Panc1 (cell line): ENCODE measurements at regions not wholly inside any gene's neighbourhood (a gene's known extent, or its start where the extent isn't known, plus 50 kb on each side); places are given as distances from the start of the nearest gene placed in this dataset.

Source experiments
- ATAC-seq: fragments of 200-7000 bp; cut with Tn5 transposase; 2 replicates; pipeline ENCODE4 v1.9.1; 2020; ENCODE audit warnings: mild to moderate bottlenecking, moderate library complexity
- BruUV-seq: library from RNA; stranded (reverse); fragments of 400-500 nt; replicated peaks from 2 replicates; lab custom pipeline; 2021; lab: Mats Ljungman, UMichigan
- CTCF ChIA-PET: fragments of 300-600 bp; sonication (Branson Sonifier 250); formaldehyde crosslinking; loops from one replicate; lab custom pipeline; 2022; ENCODE audit warnings: antibody characterized with exemption; lab: Charles Lee
- POLR2A ChIA-PET: fragments of 300-600 bp; sonication (Branson Sonifier 250); formaldehyde crosslinking; loops from one replicate; lab custom pipeline; 2022; ENCODE audit warnings: antibody characterized with exemption; lab: Charles Lee
- DNase-seq: peaks from one replicate; pipeline ENCODE4 v3.0.0-alpha.2; 2010; ENCODE audit warnings: low read depth, low spot score
- H3K27ac ChIP-seq: 2 replicates; pipeline ENCODE4 v1.5.1; 2011; ENCODE audit warnings: mild to moderate bottlenecking, low read length, inconsistent platforms
- H3K27me3 ChIP-seq: fragments of 200-500 bp; sonication (Bioruptor generic); 2 replicates; pipeline ENCODE4 v1.6.0; 2014; ENCODE audit warnings: low read length, inconsistent platforms; ENCODE audit not compliant: control insufficient read depth, insufficient read depth
- H3K36me3 ChIP-seq: fragments of 200-500 bp; sonication (Bioruptor generic); 2 replicates; pipeline ENCODE4 v1.5.1; 2014; ENCODE audit warnings: inconsistent platforms, mild to moderate bottlenecking, low read length, moderate library complexity; ENCODE audit not compliant: control insufficient read depth, insufficient read depth
- H3K4me1 ChIP-seq: 2 replicates; pipeline ENCODE4 v1.5.1; 2011; ENCODE audit warnings: inconsistent platforms, mild to moderate bottlenecking, low read length, moderate library complexity; ENCODE audit not compliant: control insufficient read depth, insufficient read depth
- H3K4me3 ChIP-seq, 2 experiments: 2 replicates each; pipeline ENCODE4 v1.5.1; 2011 to 2012; ENCODE audit warnings: low read depth in 2 of 2, low read length in 2 of 2, mild to moderate bottlenecking in 2 of 2, inconsistent platforms in 1 of 2, moderate library complexity in 1 of 2
- H3K9me3 ChIP-seq: fragments of 200-500 bp; sonication (Bioruptor generic); 2 replicates; pipeline ENCODE4 v1.5.1; 2014; ENCODE audit warnings: low read depth, mild to moderate bottlenecking, inconsistent platforms, low read length, moderate library complexity; ENCODE audit not compliant: control insufficient read depth, insufficient read depth
- POLR2AphosphoS5 ChIP-seq: IDR thresholded peaks from 2 replicates; pipeline ENCODE4 v1.6.1; 2012; ENCODE audit warnings: mild to moderate bottlenecking, low read depth, low read length, moderate library complexity
- SIN3A ChIP-seq: IDR thresholded peaks from 2 replicates; pipeline ENCODE4 v1.6.1; 2012; ENCODE audit warnings: low read depth, mild to moderate bottlenecking, low read length, moderate library complexity, borderline replicate concordance; ENCODE audit not compliant: insufficient read depth
- TCF7L2 ChIP-seq: IDR thresholded peaks from 2 replicates; pipeline ENCODE4 v1.6.1; 2011; ENCODE audit warnings: mild to moderate bottlenecking, low read depth, low read length, inconsistent platforms
- in situ Hi-C: cut with HindIII; loops from 2 replicates; pipeline ENCODE4 v1.10.0; 2016; ENCODE audit warnings: low sequenced_read_pairs, low pct_unique_long_range_greater_than_20kb
- intact Hi-C: fragments of 100-400 bp; cut with micrococcal nuclease; formaldehyde crosslinking; loops from one replicate; pipeline ENCODE4 v1.10.0; 2022; ENCODE audit not compliant: unreplicated experiment
- TF ChIP-seq, protein P1 (sequence below): fragments of 450-650 bp; IDR thresholded peaks from 2 replicates; pipeline ENCODE4 v1.5.1; 2017; ENCODE audit warnings: mild to moderate bottlenecking
- TF ChIP-seq, protein P2 (sequence below), 2 experiments: IDR thresholded peaks; 2 replicates each; pipeline ENCODE4 v1.6.1; 2011 to 2012; ENCODE audit warnings: low read depth in 2 of 2, control low read depth in 1 of 2, low read length in 1 of 2, mild to moderate bottlenecking in 1 of 2, moderate library complexity in 1 of 2; ENCODE audit not compliant: insufficient read depth in 1 of 2

DNA sequence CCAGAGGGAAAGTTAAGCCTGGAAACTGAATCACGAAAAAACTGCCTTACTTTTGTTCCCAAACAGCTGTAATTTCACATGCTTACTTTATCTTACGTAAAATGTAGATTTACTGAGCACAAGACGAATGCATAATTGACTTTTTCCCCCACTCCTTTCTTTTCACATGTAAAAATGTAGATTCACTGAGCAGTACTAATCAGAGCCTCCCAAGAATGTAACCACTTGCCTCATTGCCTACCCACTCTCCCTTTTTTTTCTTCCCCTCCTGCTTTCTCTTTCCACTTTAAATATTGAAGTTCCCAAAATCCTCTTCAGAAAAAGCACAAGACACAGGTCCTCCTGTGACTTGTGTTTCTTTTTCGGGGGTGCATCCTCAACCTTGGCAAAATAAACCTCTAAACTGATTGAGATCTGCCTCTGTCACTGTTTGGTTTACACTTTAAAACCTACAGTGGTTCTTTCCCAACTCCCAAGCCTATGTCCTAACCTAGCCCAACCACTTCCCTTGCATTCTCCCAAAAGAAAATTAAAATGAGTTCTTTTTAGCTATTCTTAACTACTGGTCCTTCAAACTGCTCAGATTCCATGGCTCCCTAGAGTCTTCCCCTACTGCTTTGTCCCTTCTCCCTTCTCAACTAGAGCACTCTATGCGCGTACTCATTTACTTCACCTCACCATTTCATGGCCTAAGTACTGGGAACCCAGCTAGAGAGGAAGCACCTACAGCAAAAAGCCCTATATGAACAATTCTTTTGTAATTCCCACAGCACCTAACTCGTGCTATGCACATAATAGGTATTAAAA is 236.6 kb upstream of the MKLN1 start:
- in situ Hi-C loops (no loop called here), intact Hi-C loops (no loop called here)
- ChIA-PET CTCF (no interaction called here), POLR2A (interaction anchor here (0.6 kb wide), 1 partner anchor 69 kb away, joined by 3 read pairs; no protein-coding TSS in a partner anchor)
- no peaks in the 10 kb centered on the region for H3K9me3 ChIP-seq
- H3K4me3 ChIP-seq = no peak overlapping the region
- DNase-seq = no peak
- ATAC-seq = no peak
- no peak for TF ChIP-seq TCF7L2
- no TSS peak for BruUV-seq
- H3K36me3 ChIP-seq = no peaks in the 10 kb centered on the region
- H3K27ac ChIP-seq = no peak overlapping the region
- no peaks in the 10 kb centered on the region for H3K4me1 ChIP-seq
- no peaks in the 10 kb centered on the region for H3K27me3 ChIP-seq

DNA sequence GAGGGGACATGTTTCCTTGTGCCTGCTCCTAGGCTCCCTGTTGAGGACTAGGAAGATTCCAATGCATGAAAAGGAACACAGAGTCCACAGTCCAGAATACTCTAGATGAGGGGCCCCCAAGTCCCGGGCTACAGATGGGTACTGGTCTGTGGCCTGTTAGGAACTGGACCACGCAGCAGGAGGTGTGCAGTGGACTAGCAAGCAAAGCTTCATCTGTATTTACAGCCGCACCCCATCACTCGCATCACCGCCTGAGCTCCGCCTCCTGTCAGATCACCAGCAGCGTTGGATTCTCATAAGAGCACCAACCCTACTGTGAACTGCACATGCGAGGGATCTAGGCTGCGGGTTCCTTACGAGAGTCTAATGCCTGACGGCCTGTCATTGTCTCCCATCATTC is 233.0 kb upstream of the MKLN1 start:
- Histone ChIP-seq H3K36me3 (no peaks in the 10 kb centered on the region), H3K4me1 (no peaks in the 10 kb centered on the region), H3K4me3 (no peak overlapping the region), H3K27ac (no peak overlapping the region), H3K27me3 (no peaks in the 10 kb centered on the region), H3K9me3 (no peaks in the 10 kb centered on the region)
- CTCF ChIA-PET = no interaction called here
- BruUV-seq = no TSS peak
- ATAC-seq (0 out of 2 replicates have a peak, but pooled peaks have one; percentile 32), DNase-seq (no peak)
- POLR2A ChIA-PET = interaction anchor here (0.6 kb wide), 1 partner anchor 254 kb away, joined by 8 read pairs; no protein-coding TSS in a partner anchor
- in situ Hi-C loops = no loop called here
- TF ChIP-seq SIN3A (no peak), POLR2AphosphoS5 (no peak), TCF7L2 (no peak)
- TF ChIP-seq, protein P1, sequence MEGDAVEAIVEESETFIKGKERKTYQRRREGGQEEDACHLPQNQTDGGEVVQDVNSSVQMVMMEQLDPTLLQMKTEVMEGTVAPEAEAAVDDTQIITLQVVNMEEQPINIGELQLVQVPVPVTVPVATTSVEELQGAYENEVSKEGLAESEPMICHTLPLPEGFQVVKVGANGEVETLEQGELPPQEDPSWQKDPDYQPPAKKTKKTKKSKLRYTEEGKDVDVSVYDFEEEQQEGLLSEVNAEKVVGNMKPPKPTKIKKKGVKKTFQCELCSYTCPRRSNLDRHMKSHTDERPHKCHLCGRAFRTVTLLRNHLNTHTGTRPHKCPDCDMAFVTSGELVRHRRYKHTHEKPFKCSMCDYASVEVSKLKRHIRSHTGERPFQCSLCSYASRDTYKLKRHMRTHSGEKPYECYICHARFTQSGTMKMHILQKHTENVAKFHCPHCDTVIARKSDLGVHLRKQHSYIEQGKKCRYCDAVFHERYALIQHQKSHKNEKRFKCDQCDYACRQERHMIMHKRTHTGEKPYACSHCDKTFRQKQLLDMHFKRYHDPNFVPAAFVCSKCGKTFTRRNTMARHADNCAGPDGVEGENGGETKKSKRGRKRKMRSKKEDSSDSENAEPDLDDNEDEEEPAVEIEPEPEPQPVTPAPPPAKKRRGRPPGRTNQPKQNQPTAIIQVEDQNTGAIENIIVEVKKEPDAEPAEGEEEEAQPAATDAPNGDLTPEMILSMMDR = no peak
- TF ChIP-seq, protein P2, sequence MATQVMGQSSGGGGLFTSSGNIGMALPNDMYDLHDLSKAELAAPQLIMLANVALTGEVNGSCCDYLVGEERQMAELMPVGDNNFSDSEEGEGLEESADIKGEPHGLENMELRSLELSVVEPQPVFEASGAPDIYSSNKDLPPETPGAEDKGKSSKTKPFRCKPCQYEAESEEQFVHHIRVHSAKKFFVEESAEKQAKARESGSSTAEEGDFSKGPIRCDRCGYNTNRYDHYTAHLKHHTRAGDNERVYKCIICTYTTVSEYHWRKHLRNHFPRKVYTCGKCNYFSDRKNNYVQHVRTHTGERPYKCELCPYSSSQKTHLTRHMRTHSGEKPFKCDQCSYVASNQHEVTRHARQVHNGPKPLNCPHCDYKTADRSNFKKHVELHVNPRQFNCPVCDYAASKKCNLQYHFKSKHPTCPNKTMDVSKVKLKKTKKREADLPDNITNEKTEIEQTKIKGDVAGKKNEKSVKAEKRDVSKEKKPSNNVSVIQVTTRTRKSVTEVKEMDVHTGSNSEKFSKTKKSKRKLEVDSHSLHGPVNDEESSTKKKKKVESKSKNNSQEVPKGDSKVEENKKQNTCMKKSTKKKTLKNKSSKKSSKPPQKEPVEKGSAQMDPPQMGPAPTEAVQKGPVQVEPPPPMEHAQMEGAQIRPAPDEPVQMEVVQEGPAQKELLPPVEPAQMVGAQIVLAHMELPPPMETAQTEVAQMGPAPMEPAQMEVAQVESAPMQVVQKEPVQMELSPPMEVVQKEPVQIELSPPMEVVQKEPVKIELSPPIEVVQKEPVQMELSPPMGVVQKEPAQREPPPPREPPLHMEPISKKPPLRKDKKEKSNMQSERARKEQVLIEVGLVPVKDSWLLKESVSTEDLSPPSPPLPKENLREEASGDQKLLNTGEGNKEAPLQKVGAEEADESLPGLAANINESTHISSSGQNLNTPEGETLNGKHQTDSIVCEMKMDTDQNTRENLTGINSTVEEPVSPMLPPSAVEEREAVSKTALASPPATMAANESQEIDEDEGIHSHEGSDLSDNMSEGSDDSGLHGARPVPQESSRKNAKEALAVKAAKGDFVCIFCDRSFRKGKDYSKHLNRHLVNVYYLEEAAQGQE (IDR thresholded peaks at IDR 0.05; ENCODE audit: insufficient read depth in 1 of 2, low read depth in 2 of 2, low read length in 1 of 2) = no peak
- intact Hi-C loops = no loop called here

DNA sequence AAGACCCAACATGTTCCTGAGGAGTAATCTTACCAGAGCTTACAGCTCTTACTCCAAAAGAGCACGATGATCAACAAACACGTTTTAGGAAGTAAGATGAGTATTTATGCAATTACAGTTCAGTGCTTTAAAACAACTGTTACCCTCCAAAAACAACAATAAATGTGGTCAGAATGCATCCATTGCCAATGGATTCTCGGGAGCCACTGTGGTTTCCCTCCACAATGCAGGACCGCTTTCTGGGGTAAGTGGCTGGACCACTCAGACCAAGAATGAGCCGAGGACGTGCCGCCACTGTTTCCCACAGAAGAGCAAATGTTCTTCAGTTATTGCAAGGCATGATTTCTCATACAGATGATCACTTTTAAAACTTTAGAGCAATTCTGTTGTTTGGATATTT is 232.3 kb upstream of the MKLN1 start:
- no TSS peak for BruUV-seq
- H3K4me1 ChIP-seq = no peaks in the 10 kb centered on the region
- ChIA-PET CTCF (no interaction called here), POLR2A (interaction anchor here (0.6 kb wide), 1 partner anchor 255 kb away, joined by 8 read pairs; no protein-coding TSS in a partner anchor)
- intact Hi-C loops (no loop called here), in situ Hi-C loops (no loop called here)
- H3K36me3 ChIP-seq = no peaks in the 10 kb centered on the region
- H3K4me3 ChIP-seq = no peak overlapping the region
- TF ChIP-seq, protein P1 = no peak
- TF ChIP-seq, protein P2 (IDR thresholded peaks at IDR 0.05; ENCODE audit: insufficient read depth in 1 of 2, low read depth in 2 of 2, low read length in 1 of 2) = no peak
- no peak for TF ChIP-seq POLR2AphosphoS5
- no peak for TF ChIP-seq SIN3A
- ATAC-seq (no peak), DNase-seq (no peak)
- H3K27ac ChIP-seq = no peak overlapping the region
- no peaks in the 10 kb centered on the region for H3K27me3 ChIP-seq
- H3K9me3 ChIP-seq = no peaks in the 10 kb centered on the region
